Mesothelial cell of epicardium (in vitro differentiated cells): ENCODE measurements at regions not wholly inside any gene's neighbourhood (a gene's known extent, or its start where the extent isn't known, plus 50 kb on each side); places are given as distances from the start of the nearest gene placed in this dataset.
"Not testable (repeated sequence)": the region's sequence is repeated elsewhere in the genome, so short reads cannot be mapped to it uniquely, and the experiment has no call there.

ENCODE experiments used
- DNase-seq, 2 experiments: peaks; one replicate each; pipeline ENCODE4 v3.0.0; 2021; ENCODE audit warnings: low spot score in 2 of 2; ENCODE audit not compliant: unreplicated experiment in 2 of 2
- H3K27ac Mint-ChIP-seq: 2 replicates; pipeline ENCODE4 v1.8.0; 2021; ENCODE audit warnings: mixed read lengths
- H3K27me3 Mint-ChIP-seq: 2 replicates; pipeline ENCODE4 v1.8.0; 2021; ENCODE audit warnings: low read depth, mixed read lengths
- H3K36me3 Mint-ChIP-seq: 2 replicates; pipeline ENCODE4 v1.8.0; 2021; ENCODE audit warnings: mixed read lengths
- H3K4me1 Mint-ChIP-seq: 2 replicates; pipeline ENCODE4 v1.8.0; 2021; ENCODE audit warnings: mixed read lengths
- H3K4me3 Mint-ChIP-seq: 2 replicates; pipeline ENCODE4 v1.8.0; 2021; ENCODE audit warnings: mild to moderate bottlenecking, moderate library complexity, mixed read lengths
- H3K9me3 Mint-ChIP-seq: 2 replicates; pipeline ENCODE4 v1.8.0; 2021; ENCODE audit warnings: mixed read lengths
- CTCF ChIP-seq: fragments of 200-600 bp; sonication (generic); IDR thresholded peaks from one replicate; pipeline ENCODE4 v1.5.0; 2021; ENCODE audit warnings: antibody characterized with exemption; ENCODE audit not compliant: unreplicated experiment

GRCh38 chr11:44387825-44388224 lies 77.9 kb upstream of the ALX4 start:
- H3K27ac Mint-ChIP-seq: no peak overlapping the region
- DNase-seq: no peak
- H3K27me3 Mint-ChIP-seq: peaks cover 66% of the 10 kb centered on the region
- no peaks in the 10 kb centered on the region for H3K36me3 Mint-ChIP-seq
- TF ChIP-seq CTCF: no peak
- no peaks in the 10 kb centered on the region for H3K4me1 Mint-ChIP-seq
- H3K9me3 Mint-ChIP-seq: peaks cover 8% of the 10 kb centered on the region
- H3K4me3 Mint-ChIP-seq: no peak overlapping the region

- peaks cover 65% of the 10 kb centered on the region for H3K27me3 Mint-ChIP-seq
- no peak for DNase-seq
- no peak overlapping the region for H3K27ac Mint-ChIP-seq
- no peaks in the 10 kb centered on the region for H3K36me3 Mint-ChIP-seq
- no peak overlapping the region for H3K4me3 Mint-ChIP-seq
- H3K9me3 Mint-ChIP-seq: peaks cover 16% of the 10 kb centered on the region
- no peak for TF ChIP-seq CTCF
- no peaks in the 10 kb centered on the region for H3K4me1 Mint-ChIP-seq
Measured at GRCh38 chr11:44388828-44389657, 79.1 kb upstream of the ALX4 start.

- DNase-seq: no peak
- Mint-ChIP-seq H3K4me3 (no peak overlapping the region), H3K4me1 (no peaks in the 10 kb centered on the region), H3K36me3 (no peaks in the 10 kb centered on the region), H3K27ac (no peak overlapping the region), H3K9me3 (peaks cover 26% of the 10 kb centered on the region), H3K27me3 (peaks cover 67% of the 10 kb centered on the region)
- TF ChIP-seq CTCF: no peak
Measured at GRCh38 chr11:44389963-44390605, 80.1 kb upstream of the ALX4 start.

- not testable (repeated sequence) for H3K4me3 Mint-ChIP-seq, H3K4me1 Mint-ChIP-seq, H3K27ac Mint-ChIP-seq, H3K36me3 Mint-ChIP-seq, DNase-seq
- H3K27me3 Mint-ChIP-seq: peaks cover 66% of the 10 kb centered on the region
- peaks cover 32% of the 10 kb centered on the region for H3K9me3 Mint-ChIP-seq
Measured at GRCh38 chr11:44391004-44391403, 81.1 kb upstream of the ALX4 start.

- DNase-seq, H3K4me1 Mint-ChIP-seq, H3K36me3 Mint-ChIP-seq, H3K27ac Mint-ChIP-seq, H3K4me3 Mint-ChIP-seq: not testable (repeated sequence)
- H3K9me3 Mint-ChIP-seq: peaks cover 24% of the 10 kb centered on the region
- peaks cover 54% of the 10 kb centered on the region for H3K27me3 Mint-ChIP-seq
Measured at GRCh38 chr11:44396746-44397145, 86.8 kb upstream of the ALX4 start.

- no peak for DNase-seq
- Mint-ChIP-seq H3K27me3 (peaks cover 50% of the 10 kb centered on the region), H3K36me3 (no peaks in the 10 kb centered on the region), H3K4me1 (peaks cover 3% of the 10 kb centered on the region), H3K27ac (no peak overlapping the region), H3K9me3 (peaks cover 24% of the 10 kb centered on the region), H3K4me3 (no peak overlapping the region)
- no peak for TF ChIP-seq CTCF
Measured at GRCh38 chr11:44397586-44398178, 87.7 kb upstream of the ALX4 start.
